GM21528 (cell line): ENCODE measurements at regions not wholly inside any gene's neighbourhood (a gene's known extent, or its start where the extent isn't known, plus 50 kb on each side); places are given as distances from the start of the nearest gene placed in this dataset.
A peak's percentile ranks its signal among the peaks of the same experiment; 100 is the strongest.
"Not testable (repeated sequence)": the region's sequence is repeated elsewhere in the genome, so short reads cannot be mapped to it uniquely, and the experiment has no call there.

ENCODE experiments used
- ATAC-seq: cut with Tn5 transposase; IDR thresholded peaks from one replicate; pipeline ENCODE4 v1.9.1; 2021; ENCODE audit warnings: mild to moderate bottlenecking, moderate library complexity; ENCODE audit not compliant: unreplicated experiment, low FRiP score

DNA sequence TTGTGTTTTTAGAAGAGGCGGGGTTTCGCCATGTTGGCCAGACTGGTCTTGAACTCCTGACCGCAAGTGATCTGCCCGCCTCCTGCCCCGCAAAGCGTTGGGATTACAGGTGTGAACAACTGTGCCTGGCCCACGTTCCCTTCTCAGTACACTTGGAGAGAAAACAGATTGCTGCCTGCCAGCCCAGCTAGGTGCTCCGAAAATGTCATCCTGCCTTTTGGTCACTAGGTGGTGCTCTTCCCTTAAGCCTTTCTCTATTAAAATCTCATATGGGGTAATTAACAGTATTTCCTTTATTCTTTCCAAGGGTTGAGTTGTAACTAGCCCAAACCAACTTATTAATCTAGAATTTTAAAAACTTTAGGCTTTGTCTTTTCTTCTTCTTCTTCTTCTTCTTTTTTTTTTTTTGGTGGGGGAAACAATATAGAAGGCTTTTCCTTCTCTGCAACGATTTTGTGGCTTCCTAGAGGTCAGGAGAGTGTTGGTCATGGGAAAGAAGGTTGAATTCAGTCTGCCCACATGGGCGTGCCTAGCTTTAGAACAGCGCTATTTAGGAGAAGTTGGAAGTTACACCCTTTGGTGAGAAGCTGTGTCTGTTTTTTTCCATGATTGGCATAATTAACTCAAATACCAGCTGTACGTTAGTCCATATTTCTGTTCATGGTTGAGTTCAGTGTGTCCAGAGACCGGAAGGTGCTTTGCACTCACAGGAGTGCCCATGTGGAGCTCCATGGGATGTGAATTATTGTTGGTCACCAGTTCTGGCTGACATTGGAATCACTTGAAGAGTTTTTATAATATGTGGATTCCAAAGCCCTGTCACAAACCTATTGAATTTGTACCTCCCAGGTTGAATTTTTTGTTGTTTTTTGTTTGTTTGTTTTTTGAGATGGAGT is 110.1 kb downstream of the LAT start:
- ATAC-seq: not testable (repeated sequence)

DNA sequence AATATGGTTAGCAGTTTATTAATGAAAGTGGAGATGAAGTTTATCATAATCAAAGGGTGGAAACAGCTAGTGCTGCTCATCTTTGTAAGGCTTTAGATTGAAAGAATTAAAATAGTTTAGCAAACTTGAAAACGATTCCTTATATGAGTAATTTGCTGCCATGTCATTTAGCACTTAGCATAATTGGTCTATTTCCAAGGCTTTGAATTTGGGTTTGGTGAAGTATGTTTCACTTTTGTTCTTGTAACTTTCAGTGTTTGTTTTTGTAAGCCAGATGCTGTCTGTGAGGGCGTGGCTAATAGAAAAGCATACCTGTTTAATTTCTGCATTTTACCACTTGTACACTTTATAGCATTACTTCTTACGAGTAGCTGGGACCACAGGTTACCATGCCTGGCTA is 109.5 kb downstream of the LAT start:
- not testable (repeated sequence) for ATAC-seq

DNA sequence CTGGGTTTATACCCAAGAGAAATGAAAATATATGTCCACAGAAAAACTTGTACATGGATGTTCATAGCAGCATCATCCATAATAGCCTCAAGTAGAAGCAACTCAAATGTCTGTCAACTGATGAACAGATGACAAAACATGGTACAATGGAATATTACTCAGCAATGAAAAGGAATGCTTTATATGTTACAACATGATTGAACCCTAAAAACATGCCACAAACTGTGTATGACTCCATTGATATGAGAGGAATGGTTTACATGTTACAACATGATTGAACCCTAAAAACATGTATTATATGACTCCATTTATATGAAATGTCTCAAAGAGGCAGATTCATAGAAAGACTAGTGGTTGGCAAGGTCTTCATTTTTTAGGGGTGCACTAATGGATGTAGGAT is 104.8 kb downstream of the LAT start:
- not testable (repeated sequence) for ATAC-seq

DNA sequence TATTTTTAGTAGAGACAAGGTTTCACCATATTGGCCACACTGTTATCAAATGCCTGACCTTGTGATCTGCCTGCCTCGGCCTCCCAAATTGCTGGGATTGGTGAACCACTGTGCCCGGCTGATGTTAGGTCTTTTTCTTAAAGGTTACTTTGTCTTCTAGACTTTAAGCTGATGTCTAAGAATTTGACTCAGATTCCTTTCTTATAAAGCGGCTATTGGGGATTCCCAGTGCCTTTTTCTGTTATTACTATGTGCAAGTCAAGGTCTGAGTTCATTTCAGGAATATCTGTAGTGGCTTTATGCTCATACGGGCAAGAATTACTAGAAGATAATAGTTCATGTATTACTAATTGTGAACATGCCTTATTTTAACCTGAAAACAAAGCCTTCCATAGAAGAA is 102.8 kb downstream of the LAT start:
- not testable (repeated sequence) for ATAC-seq

DNA sequence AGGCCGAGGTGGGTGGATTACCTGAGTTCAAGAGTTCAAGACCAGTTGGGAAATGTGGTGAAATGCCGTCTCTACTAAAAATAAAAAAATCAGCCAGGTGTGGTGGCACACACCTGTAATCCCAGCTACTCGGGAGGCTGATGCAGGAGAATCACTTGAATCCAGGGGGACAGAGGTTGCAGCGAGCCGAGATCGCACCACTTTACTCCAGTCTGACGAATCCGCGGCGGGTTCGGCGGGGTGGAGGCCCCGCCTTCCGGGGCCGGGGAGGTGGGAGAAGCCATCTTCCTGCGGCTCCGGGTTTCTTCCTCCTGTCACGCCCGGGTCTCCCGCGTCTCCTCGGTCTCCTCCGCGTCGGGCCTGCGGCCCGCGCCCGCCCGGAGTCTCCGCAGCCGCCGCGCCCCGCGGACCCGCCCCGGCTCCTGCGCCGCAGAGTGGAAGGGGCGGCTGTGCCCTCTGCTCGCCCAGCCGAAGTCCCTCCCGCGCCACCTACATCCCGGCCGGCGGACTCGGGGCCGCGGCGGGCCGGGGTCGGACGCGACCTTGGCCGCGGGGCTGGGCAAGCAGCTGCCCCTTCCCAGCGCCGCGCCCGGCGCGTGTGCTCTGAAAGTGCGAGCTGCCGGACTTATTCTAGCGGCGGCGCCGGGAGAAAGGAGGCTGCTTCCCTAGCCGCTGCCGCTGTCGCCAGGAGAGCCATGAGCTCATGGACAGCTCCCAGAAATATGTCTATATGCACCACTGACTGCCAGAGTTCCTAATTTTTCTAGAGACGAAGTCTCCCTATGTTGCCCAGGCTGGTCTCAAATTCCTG is 97.2 kb downstream of the LAT start:
- not testable (repeated sequence) for ATAC-seq

DNA sequence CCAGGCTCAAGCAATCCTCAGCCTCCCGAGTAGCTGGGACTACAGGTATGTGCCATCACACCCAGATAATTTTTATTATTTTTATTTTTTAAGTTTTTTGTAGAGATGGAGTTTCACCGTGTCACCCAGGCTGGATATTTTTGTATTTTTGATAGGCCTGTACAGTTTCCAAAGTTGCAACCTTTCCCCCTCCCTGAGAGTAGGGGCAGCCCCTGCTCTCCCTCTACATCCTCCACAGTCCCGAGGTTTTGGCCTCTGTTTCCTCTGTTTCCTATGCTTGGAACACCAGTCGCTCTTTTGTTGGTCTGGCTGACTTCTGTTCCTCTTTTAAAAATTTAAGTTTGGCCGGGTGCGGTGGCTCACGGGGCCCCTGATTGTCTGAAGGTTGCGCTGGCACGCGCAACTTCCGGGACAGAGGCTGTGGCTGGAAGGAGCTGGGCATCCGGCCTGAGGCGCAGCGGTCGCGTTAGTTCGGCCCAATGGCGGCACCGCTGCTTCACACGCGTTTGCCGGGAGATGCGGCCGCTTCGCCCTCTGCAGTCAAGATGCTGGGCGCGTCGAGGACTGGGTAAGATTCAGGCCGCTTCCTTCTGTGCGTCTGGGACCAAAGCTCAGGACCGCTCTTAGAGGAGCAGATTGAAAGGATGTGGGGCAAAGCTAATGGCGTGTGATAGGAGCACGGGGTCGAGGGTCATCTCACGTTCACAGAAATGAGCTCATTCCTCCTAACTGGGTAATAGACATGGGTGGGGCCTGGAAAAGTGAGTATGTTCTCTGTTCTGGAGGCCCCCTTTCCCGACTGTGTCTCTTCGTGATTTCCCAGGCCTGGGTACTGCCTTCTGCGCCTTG is 89.9 kb downstream of the LAT start:
- ATAC-seq: peak; percentile 79

DNA sequence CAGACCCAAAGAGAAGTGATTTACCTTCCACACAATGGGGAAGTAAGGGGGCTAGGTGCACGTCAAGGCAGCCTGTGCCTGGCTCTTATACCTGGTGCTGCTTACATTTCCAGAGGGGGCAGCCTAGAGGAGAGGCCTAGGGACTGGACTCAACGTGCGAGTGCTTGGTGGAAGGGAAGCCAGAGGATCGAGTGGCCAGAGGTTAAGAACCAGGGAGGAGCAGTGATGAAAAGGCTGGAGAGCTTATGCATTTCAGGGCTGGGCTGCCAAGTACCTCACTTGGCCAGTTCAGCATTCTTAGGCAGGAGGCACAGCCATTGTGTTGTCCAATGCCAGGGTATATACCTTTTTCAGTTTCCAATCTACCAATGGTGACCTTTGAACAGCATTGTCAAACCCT is 77.4 kb downstream of the LAT start:
- ATAC-seq: not testable (repeated sequence)

DNA sequence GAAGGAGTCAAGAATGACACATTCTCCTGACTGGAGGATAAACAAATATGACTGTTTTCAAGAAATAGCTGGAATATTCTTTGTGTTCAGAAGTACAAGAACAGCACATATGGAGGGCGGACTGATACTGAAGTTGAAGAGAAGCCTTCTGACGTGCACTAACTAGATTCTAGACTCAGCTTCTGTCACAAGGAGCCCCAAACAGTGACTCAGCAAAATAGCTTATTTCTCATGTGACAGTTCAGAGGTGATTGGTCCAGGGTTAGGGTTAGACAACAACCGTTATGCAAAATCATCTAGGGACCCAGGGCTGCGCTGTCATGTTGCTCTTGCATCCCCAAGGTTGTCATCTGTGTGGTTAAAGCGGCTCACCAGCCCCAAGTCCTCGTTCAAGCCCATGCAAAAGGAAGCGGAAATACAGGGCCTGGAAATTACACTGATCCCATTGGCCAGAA is 76.6 kb downstream of the LAT start:
- ATAC-seq: not testable (repeated sequence)

DNA sequence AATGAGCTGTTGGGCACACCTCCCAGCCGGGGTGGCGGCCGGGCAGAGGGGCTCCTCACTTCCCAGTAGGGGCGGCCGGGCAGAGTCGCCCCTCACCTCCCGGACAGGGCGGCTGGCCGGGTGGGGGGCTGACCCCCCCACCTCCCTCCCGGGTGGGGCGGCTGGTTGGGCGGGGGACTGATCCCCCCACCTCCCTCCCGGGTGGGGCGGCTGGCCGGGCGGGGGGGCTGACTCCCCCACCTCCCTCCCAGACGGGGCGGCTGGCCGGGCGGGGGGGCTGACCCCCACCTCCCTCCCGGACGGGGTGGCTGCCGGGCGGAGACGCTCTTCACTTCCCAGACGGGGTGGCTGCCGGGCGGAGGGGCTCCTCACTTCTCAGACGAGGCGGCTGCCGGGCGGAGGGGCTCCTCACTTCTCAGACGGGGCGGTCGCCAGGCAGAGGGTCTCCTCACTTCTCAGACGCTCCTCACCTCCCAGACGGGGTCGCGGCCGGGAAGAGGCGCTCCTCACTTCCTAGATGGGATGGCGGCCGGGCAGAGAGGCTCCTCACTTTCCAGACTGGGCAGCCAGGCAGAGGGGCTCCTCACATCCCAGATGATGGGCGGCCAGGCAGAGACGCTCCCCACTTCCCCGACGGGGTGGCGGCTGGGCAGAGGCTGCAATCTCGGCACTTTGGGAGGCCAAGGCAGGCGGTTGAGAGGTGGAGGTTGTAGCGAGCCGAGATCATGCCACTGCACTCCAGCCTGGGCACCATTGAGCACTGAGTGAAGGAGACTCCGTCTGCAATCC is 75.4 kb downstream of the LAT start:
- ATAC-seq: not testable (repeated sequence)

DNA sequence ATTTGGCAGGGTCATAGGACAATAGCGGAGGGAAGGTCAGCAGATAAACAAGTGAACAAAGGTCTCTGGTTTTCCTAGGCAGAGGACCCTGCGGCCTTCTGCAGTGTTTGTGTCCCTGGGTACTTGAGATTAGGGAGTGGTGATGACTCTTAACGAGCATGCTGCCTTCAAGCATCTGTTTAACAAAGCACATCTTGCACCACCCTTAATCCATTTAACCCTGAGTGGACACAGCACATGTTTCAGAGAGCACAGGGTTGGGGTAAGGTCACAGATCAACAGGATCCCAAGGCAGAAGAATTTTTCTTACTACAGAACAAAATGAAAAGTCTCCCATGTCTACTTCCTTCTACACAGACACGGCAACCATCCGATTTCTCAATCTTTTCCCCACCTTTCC is 74.7 kb downstream of the LAT start:
- not testable (repeated sequence) for ATAC-seq
